ENCODE measurements at regions not wholly inside any gene's neighbourhood (a gene's known extent, or its start where the extent isn't known, plus 50 kb on each side); places are given as distances from the start of the nearest gene placed in this dataset.

DNA sequence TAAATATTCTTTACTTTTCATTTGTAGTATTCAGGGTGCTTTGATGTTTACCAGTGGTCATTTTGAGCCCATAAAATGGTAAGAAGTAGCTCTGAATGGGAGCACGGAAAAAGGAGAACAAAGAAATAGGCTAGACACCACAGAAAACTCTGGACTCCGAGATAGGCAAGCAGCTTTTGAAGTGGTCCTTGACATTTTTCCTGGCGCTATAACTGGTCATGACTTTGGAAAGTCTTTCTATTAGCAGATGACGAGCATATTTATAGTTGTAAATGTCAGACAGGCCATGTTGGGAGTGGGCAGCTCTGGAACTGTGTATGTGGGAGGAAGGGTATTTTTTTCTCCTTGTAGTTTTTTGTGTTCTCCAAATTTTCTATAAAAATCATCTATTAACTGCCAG, 126.1 kb upstream of the POC5 start:
- no peak overlapping the region for H3K4me3 ChIP-seq (ENCODE audit: low read length)
- peaks cover 61% of the 10 kb centered on the region for H3K4me1 ChIP-seq (ENCODE audit: low read length)
- no peaks in the 10 kb centered on the region for H3K36me3 ChIP-seq (replicated peaks; ENCODE audit: low read depth, low read length)
- no peaks in the 10 kb centered on the region for H4K20me1 ChIP-seq (ENCODE audit: insufficient read depth, low read length)
- no peak for TF ChIP-seq EZH2phosphoT487 (IDR thresholded peaks at IDR 0.05; ENCODE audit: low read depth)
- TF ChIP-seq, protein P1, sequence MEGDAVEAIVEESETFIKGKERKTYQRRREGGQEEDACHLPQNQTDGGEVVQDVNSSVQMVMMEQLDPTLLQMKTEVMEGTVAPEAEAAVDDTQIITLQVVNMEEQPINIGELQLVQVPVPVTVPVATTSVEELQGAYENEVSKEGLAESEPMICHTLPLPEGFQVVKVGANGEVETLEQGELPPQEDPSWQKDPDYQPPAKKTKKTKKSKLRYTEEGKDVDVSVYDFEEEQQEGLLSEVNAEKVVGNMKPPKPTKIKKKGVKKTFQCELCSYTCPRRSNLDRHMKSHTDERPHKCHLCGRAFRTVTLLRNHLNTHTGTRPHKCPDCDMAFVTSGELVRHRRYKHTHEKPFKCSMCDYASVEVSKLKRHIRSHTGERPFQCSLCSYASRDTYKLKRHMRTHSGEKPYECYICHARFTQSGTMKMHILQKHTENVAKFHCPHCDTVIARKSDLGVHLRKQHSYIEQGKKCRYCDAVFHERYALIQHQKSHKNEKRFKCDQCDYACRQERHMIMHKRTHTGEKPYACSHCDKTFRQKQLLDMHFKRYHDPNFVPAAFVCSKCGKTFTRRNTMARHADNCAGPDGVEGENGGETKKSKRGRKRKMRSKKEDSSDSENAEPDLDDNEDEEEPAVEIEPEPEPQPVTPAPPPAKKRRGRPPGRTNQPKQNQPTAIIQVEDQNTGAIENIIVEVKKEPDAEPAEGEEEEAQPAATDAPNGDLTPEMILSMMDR (IDR thresholded peaks at IDR 0.05; ENCODE audit: low read depth, low read length), result no peak
- H3K9ac ChIP-seq (ENCODE audit: low read length), result no peak overlapping the region
- no peak overlapping the region for H3K4me2 ChIP-seq (ENCODE audit: low read length)
- no peaks in the 10 kb centered on the region for H3K9me3 ChIP-seq (ENCODE audit: insufficient read depth, low read length)
- H2AFZ ChIP-seq (ENCODE audit: low read depth, low read length), result no peak overlapping the region
- H3K79me2 ChIP-seq (ENCODE audit: low read length), result no peaks in the 10 kb centered on the region
- H3K27ac ChIP-seq (ENCODE audit: low read length), result no peak overlapping the region
- no peaks in the 10 kb centered on the region for H3K27me3 ChIP-seq (ENCODE audit: low read depth, low read length)

DNA sequence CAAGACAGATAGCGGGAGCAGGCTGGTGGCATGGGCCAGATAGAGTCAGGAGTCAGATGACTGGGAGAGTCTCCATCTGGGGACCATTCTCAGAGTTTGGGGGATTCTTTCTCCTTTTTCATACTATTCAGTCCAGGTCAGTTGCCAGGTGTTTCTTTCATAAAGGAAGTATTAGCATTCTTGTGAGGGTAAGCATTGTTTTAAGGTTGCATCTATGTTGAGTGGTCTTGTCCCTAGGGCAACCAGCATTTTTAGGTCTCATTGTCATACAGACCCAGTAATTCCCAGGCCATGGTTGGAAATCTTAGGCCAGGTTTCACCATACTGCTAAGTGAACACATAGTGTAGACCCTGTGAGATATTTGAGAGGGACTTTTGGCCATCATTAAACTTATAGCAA, 122.3 kb upstream of the POC5 start:
- H3K27me3 ChIP-seq (ENCODE audit: low read depth, low read length), result no peaks in the 10 kb centered on the region
- no peak overlapping the region for H3K9ac ChIP-seq (ENCODE audit: low read length)
- H3K9me3 ChIP-seq (ENCODE audit: insufficient read depth, low read length), result no peaks in the 10 kb centered on the region
- no peaks in the 10 kb centered on the region for H3K36me3 ChIP-seq (replicated peaks; ENCODE audit: low read depth, low read length)
- H2AFZ ChIP-seq (ENCODE audit: low read depth, low read length), result no peak overlapping the region
- no peak overlapping the region for H3K4me3 ChIP-seq (ENCODE audit: low read length)
- H3K4me1 ChIP-seq (ENCODE audit: low read length), result peaks cover 40% of the 10 kb centered on the region
- H3K27ac ChIP-seq (ENCODE audit: low read length), result no peak overlapping the region
- H4K20me1 ChIP-seq (ENCODE audit: insufficient read depth, low read length), result no peaks in the 10 kb centered on the region
- H3K79me2 ChIP-seq (ENCODE audit: low read length), result no peaks in the 10 kb centered on the region
- H3K4me2 ChIP-seq (ENCODE audit: low read length), result no peak overlapping the region
- TF ChIP-seq, protein P1 (IDR thresholded peaks at IDR 0.05; ENCODE audit: low read depth, low read length), result no peak
- no peak for TF ChIP-seq EZH2phosphoT487 (IDR thresholded peaks at IDR 0.05; ENCODE audit: low read depth)

DNA sequence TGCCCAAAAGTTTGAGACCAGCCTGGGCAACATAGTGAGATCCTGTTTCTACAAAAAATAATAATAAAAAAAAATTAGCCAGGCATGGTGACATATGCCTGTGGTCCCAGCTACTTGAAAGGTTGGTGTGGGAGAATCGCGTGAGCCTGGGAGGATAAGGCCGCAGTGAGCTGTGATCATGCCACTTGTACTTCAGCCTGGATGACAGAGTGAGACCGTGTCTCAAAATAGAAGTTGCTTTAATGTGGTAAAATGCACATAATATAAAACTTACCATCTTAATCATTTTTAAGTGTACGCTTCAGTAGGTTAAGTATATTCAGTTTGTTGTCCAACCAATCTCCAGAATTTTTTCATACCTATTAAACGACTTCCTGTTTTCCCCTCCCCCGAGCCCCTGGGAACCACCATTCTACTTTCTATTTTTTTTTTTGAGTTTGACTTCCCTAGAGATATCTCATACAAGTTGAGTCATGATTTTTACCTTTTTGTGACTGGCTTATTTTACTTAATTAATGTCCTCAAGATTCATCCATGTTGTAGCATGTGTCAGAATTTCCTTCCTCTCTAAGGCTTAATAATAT, 120.1 kb upstream of the POC5 start:
- H3K4me1 ChIP-seq (ENCODE audit: low read length), result peaks cover 21% of the 10 kb centered on the region

DNA sequence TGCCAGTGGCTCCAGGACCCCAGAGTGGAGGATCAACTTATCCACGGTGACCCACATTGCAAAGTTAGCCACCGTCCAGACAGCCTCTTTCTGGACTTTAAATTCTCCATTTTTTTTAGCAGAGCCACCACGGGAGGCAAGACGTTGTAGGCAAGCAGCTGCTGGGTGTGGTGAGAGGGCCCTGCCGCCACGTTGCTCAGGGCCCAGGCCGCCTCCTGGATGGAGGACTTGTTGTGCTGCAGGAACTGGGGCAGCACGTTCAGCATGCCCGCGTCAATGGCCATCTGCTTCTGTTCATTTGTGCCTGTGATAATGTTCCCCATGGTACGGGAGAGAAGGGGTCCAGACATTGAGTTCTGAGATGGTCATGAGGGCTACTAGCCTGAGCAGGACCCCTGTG, 114.3 kb upstream of the POC5 start:
- H3K9me3 ChIP-seq (ENCODE audit: insufficient read depth, low read length), result no peaks in the 10 kb centered on the region
- H3K4me1 ChIP-seq (ENCODE audit: low read length), result no peaks in the 10 kb centered on the region
- H4K20me1 ChIP-seq (ENCODE audit: insufficient read depth, low read length), result no peaks in the 10 kb centered on the region
- no peak overlapping the region for H3K4me2 ChIP-seq (ENCODE audit: low read length)
- no peak overlapping the region for H3K9ac ChIP-seq (ENCODE audit: low read length)
- no peaks in the 10 kb centered on the region for H3K79me2 ChIP-seq (ENCODE audit: low read length)
- no peak for TF ChIP-seq EZH2phosphoT487 (IDR thresholded peaks at IDR 0.05; ENCODE audit: low read depth)
- TF ChIP-seq, protein P1 (IDR thresholded peaks at IDR 0.05; ENCODE audit: low read depth, low read length), result no peak
- no peak overlapping the region for H3K27ac ChIP-seq (ENCODE audit: low read length)
- H2AFZ ChIP-seq (ENCODE audit: low read depth, low read length), result no peak overlapping the region
- no peak overlapping the region for H3K4me3 ChIP-seq (ENCODE audit: low read length)
- no peaks in the 10 kb centered on the region for H3K36me3 ChIP-seq (replicated peaks; ENCODE audit: low read depth, low read length)
- no peaks in the 10 kb centered on the region for H3K27me3 ChIP-seq (ENCODE audit: low read depth, low read length)

More for the DNA sequence above, 120.1 kb upstream of the POC5 start:
- H4K20me1 ChIP-seq (ENCODE audit: insufficient read depth, low read length), result no peaks in the 10 kb centered on the region
- no peaks in the 10 kb centered on the region for H3K79me2 ChIP-seq (ENCODE audit: low read length)
- H3K36me3 ChIP-seq (replicated peaks; ENCODE audit: low read depth, low read length), result no peaks in the 10 kb centered on the region
- H3K4me2 ChIP-seq (ENCODE audit: low read length), result peak overlapping the region; percentile 38
- no peaks in the 10 kb centered on the region for H3K9me3 ChIP-seq (ENCODE audit: insufficient read depth, low read length)
- H3K27ac ChIP-seq (ENCODE audit: low read length), result peak overlapping the region; percentile 51
- no peak overlapping the region for H2AFZ ChIP-seq (ENCODE audit: low read depth, low read length)
- no peak overlapping the region for H3K4me3 ChIP-seq (ENCODE audit: low read length)
- H3K27me3 ChIP-seq (ENCODE audit: low read depth, low read length), result no peaks in the 10 kb centered on the region
- no peak for TF ChIP-seq EZH2phosphoT487 (IDR thresholded peaks at IDR 0.05; ENCODE audit: low read depth)
- TF ChIP-seq, protein P1 (IDR thresholded peaks at IDR 0.05; ENCODE audit: low read depth, low read length), result no peak
- no peak overlapping the region for H3K9ac ChIP-seq (ENCODE audit: low read length)

Measured in OCI-LY3 (cell line).